ENCODE measurements at regions not wholly inside any gene's neighbourhood (a gene's known extent, or its start where the extent isn't known, plus 50 kb on each side); places are given as distances from the start of the nearest gene placed in this dataset.

DNA sequence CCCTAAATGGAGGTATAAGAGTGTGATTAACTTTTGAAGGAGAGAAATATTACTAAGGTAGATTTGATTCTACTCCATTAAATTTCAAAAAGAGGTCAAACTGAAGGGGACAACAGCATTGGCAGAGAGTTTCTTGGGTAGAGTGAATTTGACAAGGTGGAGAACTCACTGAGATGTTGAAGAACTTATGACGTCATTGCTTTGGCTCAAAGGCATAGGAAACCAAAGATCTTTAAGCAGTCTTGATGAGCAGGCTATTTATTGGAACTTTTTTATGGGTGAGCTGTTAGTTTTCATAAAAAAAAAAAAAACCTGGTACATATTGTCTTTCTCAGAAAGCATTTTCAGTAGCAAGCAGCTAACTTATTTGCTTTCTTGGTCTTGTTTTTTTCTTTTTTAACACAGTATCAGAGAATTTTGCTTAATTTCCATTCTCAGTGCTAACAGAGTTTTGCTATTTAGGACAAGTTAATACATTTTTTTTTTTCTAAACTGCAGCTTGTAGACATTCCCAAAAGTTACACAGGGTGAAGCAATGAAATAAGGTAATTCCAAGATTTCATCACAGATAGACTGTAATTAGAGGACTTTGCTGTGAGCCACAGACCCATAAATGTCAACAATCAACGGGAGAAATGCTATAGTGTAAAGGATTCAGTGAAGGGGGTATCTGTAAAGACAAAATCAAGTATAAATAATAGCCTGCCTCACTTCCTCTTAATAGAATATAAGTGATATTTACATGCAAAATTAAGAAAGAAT is 412.2 kb upstream of the KLHL1 start:
- TF ChIP-seq GATA2 (IDR thresholded peaks at IDR 0.05; ENCODE audit: low read depth, low read length) = no peak
- no peak for TF ChIP-seq GATA3 (IDR thresholded peaks at IDR 0.05; ENCODE audit: low read depth, low read length)
